ENCODE measurements at regions not wholly inside any gene's neighbourhood (a gene's known extent, or its start where the extent isn't known, plus 50 kb on each side); places are given as distances from the start of the nearest gene placed in this dataset.
"Not testable (repeated sequence)": the region's sequence is repeated elsewhere in the genome, so short reads cannot be mapped to it uniquely, and the experiment has no call there.

DNA sequence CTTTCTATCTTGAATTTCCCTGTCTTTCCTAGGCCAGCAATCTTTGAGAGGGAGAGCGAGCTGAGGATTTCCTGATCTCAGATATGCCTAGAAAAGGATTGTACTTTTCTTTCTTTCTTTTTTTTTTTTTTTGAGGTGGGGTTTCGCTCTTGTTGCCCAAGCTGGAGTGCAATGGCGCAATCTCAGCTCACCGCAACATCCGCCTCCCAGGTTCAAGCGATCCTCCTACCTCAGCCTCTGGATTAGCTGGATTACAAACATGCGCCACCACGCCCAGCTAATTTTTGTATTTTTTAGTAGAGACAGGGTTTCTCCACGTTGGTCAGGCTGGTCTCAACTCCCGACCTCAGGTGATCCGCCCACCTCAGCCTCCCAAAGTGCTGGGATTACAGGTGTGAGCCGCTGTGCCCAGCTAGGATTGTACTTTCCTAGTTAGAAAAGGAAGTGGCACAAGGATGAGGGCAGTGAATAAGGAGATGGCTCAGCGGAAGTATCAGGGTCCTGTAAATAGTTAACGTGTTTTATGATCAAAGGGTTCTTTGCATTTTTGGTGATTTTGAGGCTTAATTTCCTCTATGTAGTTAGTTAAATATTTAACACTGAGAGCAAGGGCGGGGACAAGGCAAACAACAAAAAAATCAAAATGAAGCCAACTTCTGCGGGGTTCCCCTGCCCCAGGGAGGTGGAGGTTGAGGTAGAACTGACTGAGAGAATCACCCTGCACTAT lies 124.6 kb downstream of the LRRC37A3 start:
- Mint-ChIP-seq H3K27ac (peak overlapping the region in 1 of 2 donors; percentile 14), H3K4me1 (peaks cover 24 to 41% of the 10 kb centered on the region in 2 donors)
- DNase-seq; H3K36me3 ChIP-seq (ENCODE audit: control insufficient read depth, insufficient read depth, low read length); H3K9me3 Mint-ChIP-seq; H3K36me3 Mint-ChIP-seq; H3K27ac ChIP-seq (ENCODE audit: low read length); H3K27me3 ChIP-seq (ENCODE audit: control insufficient read depth, insufficient read depth, low read length); H3K27me3 Mint-ChIP-seq (ENCODE audit: low read depth in 2 of 2); H3K9me3 ChIP-seq (ENCODE audit: control insufficient read depth, insufficient read depth, low read length); H3K4me3 ChIP-seq (ENCODE audit: low read length); intact Hi-C loops (cut with micrococcal nuclease); ATAC-seq; H3K4me3 Mint-ChIP-seq: not testable (repeated sequence)
- peaks cover 53% of the 10 kb centered on the region for H3K4me1 ChIP-seq (ENCODE audit: control insufficient read depth, insufficient read depth, low read length)
- WGBS (ENCODE audit: insufficient coverage) = 96% methylated on average over 11 of the region's 16 CpGs

DNA sequence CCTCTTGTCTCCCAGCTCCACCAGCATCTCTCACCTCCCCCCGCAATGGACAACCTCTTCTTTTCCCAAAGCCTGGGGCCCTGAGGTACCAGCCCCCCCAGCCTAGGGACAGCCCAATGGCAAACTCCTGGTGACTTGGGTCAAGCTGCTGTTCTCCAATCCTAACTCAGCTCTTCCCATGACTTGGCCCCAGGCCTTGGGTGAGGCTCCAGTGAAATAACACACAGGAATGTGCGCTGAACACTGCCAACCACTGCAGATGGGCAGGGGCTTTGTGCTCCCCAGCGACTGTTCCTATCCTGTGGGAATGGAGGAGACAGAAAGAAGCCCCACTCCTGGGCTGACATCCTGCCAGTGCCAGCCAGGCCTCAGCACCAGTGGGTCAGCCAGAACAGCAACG lies 125.2 kb downstream of the LRRC37A3 start:
- H3K9me3 ChIP-seq (ENCODE audit: control insufficient read depth, insufficient read depth, low read length); DNase-seq; H3K36me3 ChIP-seq (ENCODE audit: control insufficient read depth, insufficient read depth, low read length); H3K27me3 Mint-ChIP-seq (ENCODE audit: low read depth in 2 of 2); H3K27ac ChIP-seq (ENCODE audit: low read length); intact Hi-C loops (cut with micrococcal nuclease); H3K4me3 Mint-ChIP-seq; ATAC-seq; H3K9me3 Mint-ChIP-seq; H3K4me3 ChIP-seq (ENCODE audit: low read length); H3K36me3 Mint-ChIP-seq; H3K27me3 ChIP-seq (ENCODE audit: control insufficient read depth, insufficient read depth, low read length): not testable (repeated sequence)
- WGBS (ENCODE audit: insufficient coverage) = 95% methylated on average over 4 of the region's 4 CpGs
- Mint-ChIP-seq H3K27ac (peak overlapping the region in 1 of 2 donors; percentile 14), H3K4me1 (peaks cover 18 to 35% of the 10 kb centered on the region in 2 donors)
- H3K4me1 ChIP-seq (ENCODE audit: control insufficient read depth, insufficient read depth, low read length) = peaks cover 48% of the 10 kb centered on the region

DNA sequence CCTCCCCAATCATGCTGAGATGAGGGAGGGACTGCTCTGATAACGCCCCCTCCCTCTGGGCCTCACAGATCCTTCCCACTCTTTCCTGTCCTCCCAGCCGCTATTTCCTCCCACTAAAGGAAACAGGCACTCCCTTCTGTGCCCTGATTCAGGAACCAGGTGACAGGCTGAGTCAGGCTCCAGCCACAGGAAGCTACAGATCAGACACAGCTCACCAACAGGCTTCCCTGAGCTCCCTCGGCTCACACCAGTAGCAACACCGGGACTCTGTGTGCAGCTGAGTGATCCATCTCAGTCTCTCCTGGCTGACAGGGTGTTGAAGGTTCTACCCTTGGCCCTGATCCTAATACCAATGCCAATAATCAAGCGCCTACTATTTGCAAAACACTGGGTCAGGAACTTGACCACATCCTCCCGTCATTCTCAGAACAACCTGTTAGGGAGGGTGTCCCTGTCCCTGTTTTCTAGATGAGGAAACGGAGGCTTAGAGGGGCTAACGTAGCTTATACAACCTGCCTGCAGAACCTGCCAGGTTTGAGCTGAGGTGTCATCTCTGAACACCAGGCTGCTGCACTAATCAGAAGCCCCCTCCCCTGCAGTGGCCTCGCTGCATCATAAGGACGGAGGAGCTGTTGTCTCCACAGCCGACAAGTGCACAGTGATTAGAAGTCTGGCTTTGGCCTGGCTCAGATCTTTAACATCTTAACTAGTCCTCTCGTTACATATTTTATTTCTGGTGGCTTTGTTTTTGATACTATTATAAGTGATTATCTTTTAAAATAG lies 126.3 kb downstream of the LRRC37A3 start:
- peaks cover 36% of the 10 kb centered on the region for H3K4me1 ChIP-seq (ENCODE audit: control insufficient read depth, insufficient read depth, low read length)
- Mint-ChIP-seq H3K4me1 (peaks cover 22 to 29% of the 10 kb centered on the region in 2 donors), H3K27ac (peak overlapping the region; percentile 67 to 75), H3K4me3 (peak overlapping the region; percentile 53)
- H3K27ac ChIP-seq (ENCODE audit: low read length); intact Hi-C loops (cut with micrococcal nuclease); H3K9me3 Mint-ChIP-seq; H3K9me3 ChIP-seq (ENCODE audit: control insufficient read depth, insufficient read depth, low read length); H3K27me3 ChIP-seq (ENCODE audit: control insufficient read depth, insufficient read depth, low read length); H3K4me3 ChIP-seq (ENCODE audit: low read length); H3K36me3 ChIP-seq (ENCODE audit: control insufficient read depth, insufficient read depth, low read length); H3K36me3 Mint-ChIP-seq; H3K27me3 Mint-ChIP-seq (ENCODE audit: low read depth in 2 of 2): not testable (repeated sequence)
- DNase-seq = peak in 1 of 2 donors; percentile 30
- peak; percentile 81 to 86 (median 83) for ATAC-seq
- 32% methylated on average over 7 of the region's 12 CpGs for WGBS (ENCODE audit: insufficient coverage)

DNA sequence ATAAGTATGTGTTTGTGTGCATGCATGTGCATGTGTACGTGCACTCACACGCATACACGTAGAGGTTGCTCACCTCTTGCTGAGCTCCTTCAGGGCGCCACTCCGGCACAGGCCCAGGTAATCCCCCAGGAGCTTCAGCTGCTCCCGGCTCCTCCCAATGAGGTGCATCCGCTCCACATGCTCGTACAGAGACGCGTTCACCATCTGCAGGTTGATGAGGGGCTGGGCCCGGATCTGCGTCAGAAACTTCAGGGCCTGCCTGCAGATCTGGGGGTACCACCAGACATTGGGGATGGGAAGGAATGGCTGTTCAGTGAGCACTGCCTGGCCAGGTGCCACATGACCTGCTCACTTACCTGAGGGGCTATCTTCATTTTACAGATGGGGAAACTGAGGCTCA lies 127.0 kb downstream of the LRRC37A3 start:
- H3K9me3 ChIP-seq (ENCODE audit: control insufficient read depth, insufficient read depth, low read length); H3K27me3 ChIP-seq (ENCODE audit: control insufficient read depth, insufficient read depth, low read length); H3K4me3 ChIP-seq (ENCODE audit: low read length); H3K27ac ChIP-seq (ENCODE audit: low read length); H3K36me3 ChIP-seq (ENCODE audit: control insufficient read depth, insufficient read depth, low read length); DNase-seq; intact Hi-C loops (cut with micrococcal nuclease); ATAC-seq; H3K27me3 Mint-ChIP-seq (ENCODE audit: low read depth in 2 of 2); H3K9me3 Mint-ChIP-seq; H3K36me3 Mint-ChIP-seq; H3K4me3 Mint-ChIP-seq: not testable (repeated sequence)
- H3K27ac Mint-ChIP-seq = peak overlapping the region in 1 of 2 donors; percentile 67
- peaks cover 22 to 24% of the 10 kb centered on the region in 2 donors for H3K4me1 Mint-ChIP-seq
- H3K4me1 ChIP-seq (ENCODE audit: control insufficient read depth, insufficient read depth, low read length) = peaks cover 31% of the 10 kb centered on the region
- 98% methylated on average over 12 of the region's 12 CpGs for WGBS (ENCODE audit: insufficient coverage)

DNA sequence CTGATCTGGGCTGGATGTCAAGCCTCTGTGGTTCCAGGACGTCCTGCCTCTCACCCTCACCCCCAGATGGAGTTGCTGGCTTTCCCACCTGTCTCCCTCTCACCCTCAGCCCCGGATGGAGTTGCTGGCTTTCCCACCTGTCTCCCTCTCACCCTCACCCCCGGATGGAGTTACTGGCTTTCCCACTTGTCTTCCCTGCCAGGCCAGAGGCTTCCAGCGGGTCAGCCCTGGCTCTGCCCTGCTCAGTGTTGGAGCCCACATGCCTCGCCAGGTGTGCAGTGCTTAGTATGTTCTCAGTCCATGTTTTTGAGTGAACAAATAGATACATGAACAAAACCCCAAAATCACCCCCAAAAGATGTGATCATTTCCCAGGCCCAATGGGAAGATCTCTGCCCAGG lies 127.6 kb downstream of the LRRC37A3 start:
- H3K9me3 ChIP-seq (ENCODE audit: control insufficient read depth, insufficient read depth, low read length); H3K27me3 Mint-ChIP-seq (ENCODE audit: low read depth in 2 of 2); H3K36me3 Mint-ChIP-seq; H3K27ac ChIP-seq (ENCODE audit: low read length); H3K4me3 Mint-ChIP-seq; H3K27me3 ChIP-seq (ENCODE audit: control insufficient read depth, insufficient read depth, low read length); intact Hi-C loops (cut with micrococcal nuclease); DNase-seq; H3K4me3 ChIP-seq (ENCODE audit: low read length); H3K9me3 Mint-ChIP-seq; H3K36me3 ChIP-seq (ENCODE audit: control insufficient read depth, insufficient read depth, low read length); ATAC-seq: not testable (repeated sequence)
- Mint-ChIP-seq H3K27ac (peak overlapping the region; percentile 41 to 57), H3K4me1 (peaks cover 18 to 20% of the 10 kb centered on the region in 2 donors)
- WGBS (ENCODE audit: insufficient coverage) = 74% methylated on average over 5 of the region's 5 CpGs
- peaks cover 29% of the 10 kb centered on the region for H3K4me1 ChIP-seq (ENCODE audit: control insufficient read depth, insufficient read depth, low read length)

DNA sequence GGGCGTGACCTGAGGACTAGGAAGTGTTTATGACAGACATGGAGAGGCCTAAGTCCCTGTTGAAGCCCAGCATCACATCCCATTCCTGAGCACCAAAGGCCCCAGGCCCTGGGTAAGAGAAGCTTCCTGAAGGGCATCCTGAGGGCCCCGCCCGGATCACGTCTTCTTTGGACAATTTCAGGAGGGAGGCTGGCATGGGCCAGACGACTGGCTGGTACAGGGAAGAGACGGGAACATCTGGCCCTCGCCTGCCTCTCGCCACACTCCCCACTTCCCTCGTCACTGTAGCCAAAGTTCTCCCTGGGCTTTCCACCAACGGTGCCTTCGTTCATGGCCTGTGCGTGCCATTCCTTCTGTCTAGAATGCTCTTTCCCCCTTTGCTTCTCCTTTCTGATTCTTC lies 128.1 kb downstream of the LRRC37A3 start:
- H3K27me3 Mint-ChIP-seq (ENCODE audit: low read depth in 2 of 2); H3K9me3 Mint-ChIP-seq; H3K36me3 Mint-ChIP-seq; H3K9me3 ChIP-seq (ENCODE audit: control insufficient read depth, insufficient read depth, low read length); H3K4me3 Mint-ChIP-seq; intact Hi-C loops (cut with micrococcal nuclease); H3K4me3 ChIP-seq (ENCODE audit: low read length); H3K27ac ChIP-seq (ENCODE audit: low read length); DNase-seq; H3K27me3 ChIP-seq (ENCODE audit: control insufficient read depth, insufficient read depth, low read length); ATAC-seq: not testable (repeated sequence)
- 89% methylated on average over 7 of the region's 12 CpGs for WGBS (ENCODE audit: insufficient coverage)
- H3K36me3 ChIP-seq (ENCODE audit: control insufficient read depth, insufficient read depth, low read length) = peaks cover 12% of the 10 kb centered on the region
- Mint-ChIP-seq H3K4me1 (peaks cover 18% of the 10 kb centered on the region in 2 donors), H3K27ac (peak overlapping the region in 1 of 2 donors; percentile 57)
- H3K4me1 ChIP-seq (ENCODE audit: control insufficient read depth, insufficient read depth, low read length) = peaks cover 26% of the 10 kb centered on the region

DNA sequence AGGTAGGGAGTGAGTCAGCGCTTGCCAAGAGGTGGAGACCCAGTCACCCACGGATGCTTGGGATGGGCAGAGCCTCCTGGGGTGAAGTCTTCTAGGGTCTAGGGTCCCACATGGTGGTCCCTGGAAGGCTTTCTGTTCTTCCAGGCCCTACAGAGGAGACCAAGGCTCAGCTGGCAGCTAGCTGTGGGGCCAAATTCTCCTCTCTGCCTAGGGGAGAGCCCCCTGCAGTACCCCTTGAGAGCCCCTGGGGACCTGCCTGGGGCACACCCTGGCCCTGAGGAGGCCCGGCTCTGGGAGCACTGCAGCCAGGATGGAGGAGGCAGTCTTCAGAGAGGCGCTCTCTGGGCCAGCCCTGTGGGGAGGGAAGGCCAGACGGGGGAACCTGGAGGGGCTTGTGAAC lies 128.6 kb upstream of the SMURF2 start:
- Histone ChIP-seq H3K36me3 (ENCODE audit: control insufficient read depth, insufficient read depth, low read length) (peaks cover 17% of the 10 kb centered on the region), H3K4me1 (ENCODE audit: control insufficient read depth, insufficient read depth, low read length) (peaks cover 26% of the 10 kb centered on the region)
- ATAC-seq; H3K27me3 Mint-ChIP-seq (ENCODE audit: low read depth in 2 of 2); H3K4me3 ChIP-seq (ENCODE audit: low read length); H3K27ac ChIP-seq (ENCODE audit: low read length); H3K27me3 ChIP-seq (ENCODE audit: control insufficient read depth, insufficient read depth, low read length); H3K36me3 Mint-ChIP-seq; DNase-seq; H3K9me3 Mint-ChIP-seq; H3K4me3 Mint-ChIP-seq; H3K27ac Mint-ChIP-seq; intact Hi-C loops (cut with micrococcal nuclease); H3K9me3 ChIP-seq (ENCODE audit: control insufficient read depth, insufficient read depth, low read length): not testable (repeated sequence)
- WGBS (ENCODE audit: insufficient coverage) = 87% methylated on average over 4 of the region's 5 CpGs
- peaks cover 14 to 18% of the 10 kb centered on the region in 2 donors for H3K4me1 Mint-ChIP-seq

Data from natural killer cell (primary cell).